Peyer's patch (tissue), 4 donors: ENCODE measurements at regions not wholly inside any gene's neighbourhood (a gene's known extent, or its start where the extent isn't known, plus 50 kb on each side); places are given as distances from the start of the nearest gene placed in this dataset.
"Not testable (repeated sequence)": the region's sequence is repeated elsewhere in the genome, so short reads cannot be mapped to it uniquely, and the experiment has no call there.

Experiments
- CTCF ChIP-seq, 6 experiments: fragments of 450-650 bp in 4 of 6; fragments of 200-600 bp in 2 of 6; sonication (generic) in 1 of 6; IDR thresholded peaks; one replicate each; pipeline ENCODE4 v1.5.1; 2017 to 2019; ENCODE audit warnings: antibody characterized with exemption in 6 of 6, mild to moderate bottlenecking in 3 of 6, moderate library complexity in 1 of 6
- POLR2A ChIP-seq, 2 donors: fragments of 450-650 bp; IDR thresholded peaks; one replicate each; pipeline ENCODE4 v1.5.1; 2017; ENCODE audit warnings: antibody characterized with exemption in 2 of 2, mild to moderate bottlenecking in 2 of 2, moderate library complexity in 2 of 2

DNA sequence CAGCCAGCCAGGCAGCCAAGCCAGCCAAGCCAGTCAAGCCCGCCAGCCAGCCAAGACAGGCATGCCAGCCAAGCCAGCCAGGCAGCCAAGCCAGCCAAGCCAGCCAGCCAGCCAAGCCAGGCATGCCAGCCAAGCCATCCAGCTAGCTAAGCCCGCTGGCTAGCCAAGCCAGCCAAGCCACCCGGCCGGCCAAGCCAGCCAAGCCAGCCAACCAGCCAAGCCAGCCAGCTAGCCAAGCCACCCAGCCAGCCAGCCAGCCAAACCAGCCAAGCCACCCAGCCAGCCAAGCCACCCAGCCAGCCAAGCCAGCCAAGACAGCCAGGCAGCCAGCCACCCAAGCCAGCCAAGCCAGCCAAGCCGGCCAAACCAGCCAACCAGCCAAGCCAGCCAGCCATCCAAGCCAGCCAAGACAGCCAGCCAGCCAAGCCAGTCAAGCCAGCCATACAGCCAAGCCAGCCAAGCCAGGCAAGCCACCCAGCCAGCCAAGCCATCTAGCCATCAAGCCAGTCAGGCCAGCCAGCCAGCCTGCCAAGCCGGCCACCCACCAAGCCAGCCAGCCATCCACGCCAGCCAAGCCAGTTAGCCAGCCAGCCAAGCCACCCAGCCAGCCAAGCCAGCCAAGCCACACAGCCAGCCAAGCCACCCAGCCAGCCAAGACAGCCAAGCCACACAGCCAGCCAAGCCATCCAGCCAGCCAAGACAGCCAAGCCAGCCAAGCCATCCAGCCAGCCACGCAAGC lies 349.2 kb upstream of the PLGLB2 start:
- TF ChIP-seq CTCF, POLR2A (IDR thresholded peaks at IDR 0.05): not testable (repeated sequence)
